DMS153 treated with DMSO at 0.1 percent for 48 hours (cell line): ENCODE measurements at regions not wholly inside any gene's neighbourhood (a gene's known extent, or its start where the extent isn't known, plus 50 kb on each side); places are given as distances from the start of the nearest gene placed in this dataset.
"Not testable (repeated sequence)": the region's sequence is repeated elsewhere in the genome, so short reads cannot be mapped to it uniquely, and the experiment has no call there.

Source experiments
- DNase-seq: peaks from one replicate; lab custom pipeline; 2025; ENCODE audit not compliant: unreplicated experiment; lab: John Stamatoyannopoulos, UW

- DNase-seq, result no peak
Measured at GRCh38 chr2:180614776-180615175, 365.6 kb upstream of the UBE2E3 start.

GRCh38 chr2:180609626-180610340, 370.6 kb upstream of the UBE2E3 start:
- no peak for DNase-seq

GRCh38 chr2:180607514-180608049, 372.8 kb upstream of the UBE2E3 start:
- peak; percentile 79 for DNase-seq

- DNase-seq, result no peak
Measured at GRCh38 chr2:180604077-180604476, 376.3 kb upstream of the UBE2E3 start.

GRCh38 chr2:180601016-180601415, 379.4 kb upstream of the UBE2E3 start:
- no peak for DNase-seq

- no peak for DNase-seq
Measured at GRCh38 chr2:180599804-180600203, 380.6 kb upstream of the UBE2E3 start.

GRCh38 chr2:180597179-180597578, 383.2 kb upstream of the UBE2E3 start:
- no peak for DNase-seq

GRCh38 chr2:180596453-180596852, 384.0 kb upstream of the UBE2E3 start:
- no peak for DNase-seq

- DNase-seq, result no peak
Measured at GRCh38 chr2:180591947-180592346, 388.5 kb upstream of the UBE2E3 start.

- DNase-seq, result not testable (repeated sequence)
Measured at GRCh38 chr2:180591093-180591781, 389.2 kb upstream of the UBE2E3 start.

GRCh38 chr2:180583441-180584140, 396.8 kb upstream of the UBE2E3 start:
- no peak for DNase-seq

- DNase-seq, result no peak
Measured at GRCh38 chr2:180579388-180579787, 401.0 kb upstream of the UBE2E3 start.

GRCh38 chr2:180578441-180578840, 402.0 kb upstream of the UBE2E3 start:
- DNase-seq, result no peak

- no peak for DNase-seq
Measured at GRCh38 chr2:180577567-180577966, 402.8 kb upstream of the UBE2E3 start.

GRCh38 chr2:180573951-180574350, 406.5 kb upstream of the UBE2E3 start:
- peak; percentile 53 for DNase-seq

- no peak for DNase-seq
Measured at GRCh38 chr2:180572346-180572745, 408.1 kb upstream of the UBE2E3 start.

GRCh38 chr2:180571559-180571958, 408.8 kb upstream of the UBE2E3 start:
- no peak for DNase-seq

GRCh38 chr2:180570864-180571263, 409.5 kb upstream of the UBE2E3 start:
- no peak for DNase-seq

GRCh38 chr2:180564051-180564450, 416.4 kb upstream of the UBE2E3 start:
- DNase-seq, result no peak

- DNase-seq, result no peak
Measured at GRCh38 chr2:180562378-180562777, 418.0 kb upstream of the UBE2E3 start.

- no peak for DNase-seq
Measured at GRCh38 chr2:180559771-180560170, 420.6 kb upstream of the UBE2E3 start.

GRCh38 chr2:180559038-180559437, 421.4 kb upstream of the UBE2E3 start:
- DNase-seq, result no peak
